Testis (tissue), 2 donors: ENCODE measurements at regions not wholly inside any gene's neighbourhood (a gene's known extent, or its start where the extent isn't known, plus 50 kb on each side); places are given as distances from the start of the nearest gene placed in this dataset.

Experiments
- DNase-seq: peaks from one replicate; pipeline ENCODE4 v3.0.0-alpha.2; 2019
- H3K27ac ChIP-seq, 2 donors: fragments of 200-600 bp; sonication (generic); one replicate each; pipeline ENCODE4 v1.5.1; 2019
- H3K27me3 ChIP-seq: fragments of 200-600 bp; sonication (generic); one replicate; pipeline ENCODE4 v1.5.1; 2019
- H3K36me3 ChIP-seq: fragments of 200-600 bp; sonication (generic); one replicate; pipeline ENCODE4 v1.5.1; 2017; ENCODE audit warnings: low read depth; ENCODE audit errors: missing control alignments
- H3K4me1 ChIP-seq: fragments of 200-600 bp; sonication (generic); one replicate; pipeline ENCODE4 v1.5.1; 2019
- H3K4me3 ChIP-seq, 2 donors: fragments of 200-600 bp; sonication (generic); one replicate each; pipeline ENCODE4 v1.5.1; 2017 to 2019
- H3K9me3 ChIP-seq: fragments of 200-600 bp; sonication (generic); one replicate; pipeline ENCODE4 v1.5.1; 2017
- CTCF ChIP-seq, 3 experiments: fragments of 450-650 bp in 2 of 3; fragments of 200-600 bp in 1 of 3; sonication (generic) in 1 of 3; IDR thresholded peaks; one replicate each; pipeline ENCODE4 v1.5.1; 2016 to 2019; ENCODE audit warnings: antibody characterized with exemption in 3 of 3, mild to moderate bottlenecking in 2 of 3, moderate library complexity in 1 of 3
- POLR2A ChIP-seq: fragments of 450-650 bp; IDR thresholded peaks from one replicate; pipeline ENCODE4 v1.6.1; 2017; ENCODE audit warnings: antibody characterized with exemption, mild to moderate bottlenecking, moderate library complexity
- WGBS, 2 donors: methylation state at CpG; one replicate each; pipeline ENCODE4 v1.1.5; 2018; 5-methylcytosine and 5-hydroxymethylcytosine counted together
- intact Hi-C: fragments of 100-400 bp; cut with DNase I; formaldehyde crosslinking; loops from one replicate; pipeline ENCODE4 v1.15.1; 2023; ENCODE audit warnings: low total_unique reads

GRCh38 chr9:515665-516064, 301.0 kb downstream of the DOCK8 start:
- 88 to 89% methylated on average over 4 of the region's 4 CpGs for WGBS, 2 donors
- Histone ChIP-seq H3K9me3 (no peaks in the 10 kb centered on the region), H3K36me3 (no peaks in the 10 kb centered on the region), H3K4me3 (no peak overlapping the region), H3K27me3 (no peaks in the 10 kb centered on the region), H3K4me1 (no peaks in the 10 kb centered on the region), H3K27ac (no peak overlapping the region)
- intact Hi-C loops, result no loop called here
- DNase-seq, result no peak
- no peak for TF ChIP-seq POLR2A
- TF ChIP-seq CTCF (IDR thresholded peaks at IDR 0.05), result no peak

GRCh38 chr9:517993-518392, 303.3 kb downstream of the DOCK8 start:
- TF ChIP-seq CTCF (IDR thresholded peaks at IDR 0.05) (no peak), POLR2A (no peak)
- Histone ChIP-seq H3K4me1 (no peaks in the 10 kb centered on the region), H3K4me3 (no peak overlapping the region), H3K36me3 (no peaks in the 10 kb centered on the region), H3K27ac (peak overlapping the region; percentile 9 to 40), H3K27me3 (no peaks in the 10 kb centered on the region), H3K9me3 (no peaks in the 10 kb centered on the region)
- intact Hi-C loops, result no loop called here
- DNase-seq, result no peak
- WGBS, 2 donors, result 92 to 93% methylated on average over 4 of the region's 4 CpGs

- H3K4me1 ChIP-seq, result no peaks in the 10 kb centered on the region
- no peak overlapping the region for H3K27ac ChIP-seq
- no peak for DNase-seq
- WGBS, 2 donors, result 74 to 91% methylated on average over 5 of the region's 5 CpGs
- H3K9me3 ChIP-seq, result no peaks in the 10 kb centered on the region
- no peaks in the 10 kb centered on the region for H3K27me3 ChIP-seq
- intact Hi-C loops, result no loop called here
- no peak overlapping the region for H3K4me3 ChIP-seq
- H3K36me3 ChIP-seq, result no peaks in the 10 kb centered on the region
- TF ChIP-seq CTCF (IDR thresholded peaks at IDR 0.05) (no peak), POLR2A (no peak)
Observed at GRCh38 chr9:518540-518939, 303.9 kb downstream of the DOCK8 start.

- TF ChIP-seq POLR2A (no peak), CTCF (IDR thresholded peaks at IDR 0.05) (no peak)
- no peaks in the 10 kb centered on the region for H3K9me3 ChIP-seq
- no peak overlapping the region for H3K4me3 ChIP-seq
- no peaks in the 10 kb centered on the region for H3K4me1 ChIP-seq
- no peaks in the 10 kb centered on the region for H3K36me3 ChIP-seq
- no peak overlapping the region for H3K27ac ChIP-seq
- WGBS, 2 donors, result 73 to 75% methylated on average over 3 of the region's 3 CpGs
- no peaks in the 10 kb centered on the region for H3K27me3 ChIP-seq
- intact Hi-C loops, result no loop called here
- DNase-seq, result no peak
Observed at GRCh38 chr9:519579-519978, 304.9 kb downstream of the DOCK8 start.

GRCh38 chr9:520302-520701, 305.6 kb downstream of the DOCK8 start:
- TF ChIP-seq POLR2A (no peak), CTCF (IDR thresholded peaks at IDR 0.05) (no peak)
- Histone ChIP-seq H3K4me3 (no peak overlapping the region), H3K36me3 (no peaks in the 10 kb centered on the region), H3K27me3 (no peaks in the 10 kb centered on the region), H3K9me3 (no peaks in the 10 kb centered on the region), H3K4me1 (no peaks in the 10 kb centered on the region), H3K27ac (no peak overlapping the region)
- intact Hi-C loops, result no loop called here
- no peak for DNase-seq
- WGBS, 2 donors, result 88 to 93% methylated on average over 3 of the region's 3 CpGs
